ENCODE measurements at regions not wholly inside any gene's neighbourhood (a gene's known extent, or its start where the extent isn't known, plus 50 kb on each side); places are given as distances from the start of the nearest gene placed in this dataset.
"Not testable (repeated sequence)": the region's sequence is repeated elsewhere in the genome, so short reads cannot be mapped to it uniquely, and the experiment has no call there.

DNA sequence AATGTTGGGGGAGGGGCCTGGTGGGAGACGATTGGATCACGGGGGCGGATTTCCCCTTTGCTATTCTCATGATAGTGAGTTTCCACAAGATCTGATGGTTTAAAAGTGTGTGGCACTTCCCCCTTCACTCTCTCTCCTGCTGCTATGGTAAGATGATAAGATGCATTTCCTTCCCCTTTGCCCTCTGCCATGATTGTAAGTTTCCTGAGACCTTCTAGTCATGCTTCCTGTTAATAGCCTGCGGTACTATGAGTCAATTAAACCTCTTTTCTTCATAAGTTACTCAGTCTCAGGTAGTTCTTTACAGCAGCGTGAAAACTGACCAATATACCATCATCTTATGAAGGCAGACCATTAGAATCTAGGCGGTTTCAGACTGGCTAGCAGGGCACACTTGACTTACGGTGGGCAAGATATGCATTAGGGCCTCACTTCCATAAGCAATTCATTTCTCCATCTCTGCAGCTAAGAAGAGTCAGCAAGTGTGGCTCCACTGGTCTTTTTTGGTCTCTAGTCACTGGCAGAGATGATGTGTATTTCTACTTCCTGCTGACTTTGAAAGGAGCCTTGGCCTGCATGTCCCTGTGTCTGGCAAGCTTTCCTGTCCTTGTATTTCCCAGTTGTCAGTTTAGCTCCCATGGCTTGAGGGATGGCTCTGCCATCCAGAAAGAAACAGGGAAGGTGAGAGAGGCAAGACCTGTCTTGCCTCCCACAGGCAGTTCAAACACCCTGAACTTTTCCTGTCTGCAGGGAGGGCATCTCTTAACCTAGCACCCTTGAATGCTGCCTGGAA lies 109.0 kb upstream of the ADAMTS9 start:
- H3K4me3 ChIP-seq (ENCODE audit: low read depth, low read length), result no peak overlapping the region
- no peak for DNase-seq (ENCODE audit: low read depth)
- TF ChIP-seq, protein P1, sequence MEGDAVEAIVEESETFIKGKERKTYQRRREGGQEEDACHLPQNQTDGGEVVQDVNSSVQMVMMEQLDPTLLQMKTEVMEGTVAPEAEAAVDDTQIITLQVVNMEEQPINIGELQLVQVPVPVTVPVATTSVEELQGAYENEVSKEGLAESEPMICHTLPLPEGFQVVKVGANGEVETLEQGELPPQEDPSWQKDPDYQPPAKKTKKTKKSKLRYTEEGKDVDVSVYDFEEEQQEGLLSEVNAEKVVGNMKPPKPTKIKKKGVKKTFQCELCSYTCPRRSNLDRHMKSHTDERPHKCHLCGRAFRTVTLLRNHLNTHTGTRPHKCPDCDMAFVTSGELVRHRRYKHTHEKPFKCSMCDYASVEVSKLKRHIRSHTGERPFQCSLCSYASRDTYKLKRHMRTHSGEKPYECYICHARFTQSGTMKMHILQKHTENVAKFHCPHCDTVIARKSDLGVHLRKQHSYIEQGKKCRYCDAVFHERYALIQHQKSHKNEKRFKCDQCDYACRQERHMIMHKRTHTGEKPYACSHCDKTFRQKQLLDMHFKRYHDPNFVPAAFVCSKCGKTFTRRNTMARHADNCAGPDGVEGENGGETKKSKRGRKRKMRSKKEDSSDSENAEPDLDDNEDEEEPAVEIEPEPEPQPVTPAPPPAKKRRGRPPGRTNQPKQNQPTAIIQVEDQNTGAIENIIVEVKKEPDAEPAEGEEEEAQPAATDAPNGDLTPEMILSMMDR (IDR thresholded peaks at IDR 0.05; ENCODE audit: insufficient read depth, low read length), result no peak

DNA sequence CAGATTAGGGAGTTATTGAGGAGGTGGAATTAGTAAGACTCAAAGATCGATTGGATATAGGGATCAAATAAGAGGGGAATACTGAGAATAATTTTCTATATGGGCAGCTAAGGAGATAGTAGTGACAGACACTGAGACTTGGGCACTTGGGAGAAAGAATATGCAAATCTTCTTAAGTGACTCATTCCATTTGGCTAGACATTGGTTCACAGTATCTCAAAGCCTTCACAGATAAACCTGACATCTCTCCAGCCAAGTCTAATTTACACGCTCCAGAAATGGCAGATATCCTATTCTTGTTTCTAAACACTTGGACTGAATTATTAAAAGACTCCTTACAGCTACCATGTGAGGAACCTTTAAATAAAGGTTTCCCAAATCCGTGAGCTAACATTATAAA lies 104.6 kb upstream of the ADAMTS9 start:
- TF ChIP-seq, protein P1 (IDR thresholded peaks at IDR 0.05; ENCODE audit: insufficient read depth, low read length), result no peak
- DNase-seq (ENCODE audit: low read depth), result peak; percentile 1
- no peak overlapping the region for H3K4me3 ChIP-seq (ENCODE audit: low read depth, low read length)

DNA sequence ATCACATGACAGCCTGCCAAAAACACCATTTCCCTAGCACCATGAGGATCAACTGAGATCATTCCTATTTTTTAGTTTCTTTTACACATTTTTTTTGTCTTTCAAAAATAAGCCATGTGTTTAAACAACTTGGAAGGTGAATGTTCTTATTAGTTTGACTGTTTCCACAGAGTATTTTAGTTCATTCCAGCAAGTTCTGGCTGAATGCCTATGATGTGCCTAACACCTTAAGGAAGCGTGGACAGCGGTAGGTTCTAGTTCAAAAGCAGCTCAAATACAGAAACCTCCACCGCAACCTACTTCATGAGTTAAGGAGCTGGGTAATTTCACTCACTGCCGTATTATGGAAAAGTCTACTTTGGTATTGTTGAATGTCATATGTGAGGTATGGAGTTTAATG lies 101.3 kb upstream of the ADAMTS9 start:
- H3K4me3 ChIP-seq (ENCODE audit: low read depth, low read length), result no peak overlapping the region
- TF ChIP-seq, protein P1 (IDR thresholded peaks at IDR 0.05; ENCODE audit: insufficient read depth, low read length), result no peak
- no peak for DNase-seq (ENCODE audit: low read depth)

DNA sequence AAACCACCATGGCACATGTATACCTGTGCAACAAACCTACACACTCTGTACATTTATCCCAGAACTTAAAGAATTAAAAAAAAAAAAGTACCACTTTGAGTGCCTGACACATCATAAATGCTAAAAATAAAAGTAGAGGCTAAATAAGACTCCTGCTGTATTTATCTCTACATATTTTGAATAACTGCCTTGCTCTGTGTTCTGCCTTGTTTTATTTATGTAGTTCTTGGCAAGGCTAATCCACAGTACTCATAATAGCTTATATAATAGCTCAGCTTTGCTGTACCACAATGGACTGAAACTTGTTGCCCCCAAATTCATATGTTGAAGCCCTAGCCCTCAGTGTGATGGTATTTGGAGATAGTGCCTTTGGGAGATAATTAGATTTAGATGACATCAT lies 95.4 kb upstream of the ADAMTS9 start:
- H3K4me3 ChIP-seq (ENCODE audit: low read depth, low read length), result no peak overlapping the region
- TF ChIP-seq, protein P1 (IDR thresholded peaks at IDR 0.05; ENCODE audit: insufficient read depth, low read length), result no peak
- DNase-seq (ENCODE audit: low read depth), result no peak

- DNase-seq (ENCODE audit: low read depth), result not testable (repeated sequence)
These were observed 93.1 kb upstream of the ADAMTS9 start for GRCh38 chr3:64780923-64781322.

GRCh38 chr3:64773137-64773536 lies 85.3 kb upstream of the ADAMTS9 start:
- H3K4me3 ChIP-seq (ENCODE audit: low read depth, low read length), result no peak overlapping the region
- TF ChIP-seq, protein P1 (IDR thresholded peaks at IDR 0.05; ENCODE audit: insufficient read depth, low read length), result no peak
- DNase-seq (ENCODE audit: low read depth), result no peak

More at GRCh38 chr3:64780923-64781322, 93.1 kb upstream of the ADAMTS9 start:
- not testable (repeated sequence) for H3K4me3 ChIP-seq (ENCODE audit: low read depth, low read length)

GRCh38 chr3:64766440-64766839 lies 78.6 kb upstream of the ADAMTS9 start:
- H3K4me3 ChIP-seq (ENCODE audit: low read depth, low read length), result no peak overlapping the region
- TF ChIP-seq, protein P1 (IDR thresholded peaks at IDR 0.05; ENCODE audit: insufficient read depth, low read length), result no peak
- DNase-seq (ENCODE audit: low read depth), result no peak

Measured in fibroblast of the aortic adventitia (primary cell).